ENCODE measurements at regions not wholly inside any gene's neighbourhood (a gene's known extent, or its start where the extent isn't known, plus 50 kb on each side); places are given as distances from the start of the nearest gene placed in this dataset.
"Not testable (repeated sequence)": the region's sequence is repeated elsewhere in the genome, so short reads cannot be mapped to it uniquely, and the experiment has no call there.

DNA sequence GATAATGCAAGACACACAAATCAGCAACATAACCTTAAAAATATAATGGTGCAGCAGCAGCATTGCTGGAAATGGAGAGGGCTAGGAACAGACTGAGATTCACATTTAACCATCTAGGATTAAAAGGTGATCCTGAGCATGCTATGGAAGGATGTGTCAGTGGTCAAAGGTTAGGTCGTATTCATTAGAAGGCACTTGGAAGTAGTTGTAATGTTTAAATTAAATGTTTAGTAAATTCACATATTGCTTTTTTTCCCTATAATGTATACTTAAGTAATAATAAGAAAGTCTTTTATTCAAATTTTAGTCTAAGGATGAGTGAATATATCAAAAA, 368.6 kb upstream of the PDE3A start:
- no peak for DNase-seq

DNA sequence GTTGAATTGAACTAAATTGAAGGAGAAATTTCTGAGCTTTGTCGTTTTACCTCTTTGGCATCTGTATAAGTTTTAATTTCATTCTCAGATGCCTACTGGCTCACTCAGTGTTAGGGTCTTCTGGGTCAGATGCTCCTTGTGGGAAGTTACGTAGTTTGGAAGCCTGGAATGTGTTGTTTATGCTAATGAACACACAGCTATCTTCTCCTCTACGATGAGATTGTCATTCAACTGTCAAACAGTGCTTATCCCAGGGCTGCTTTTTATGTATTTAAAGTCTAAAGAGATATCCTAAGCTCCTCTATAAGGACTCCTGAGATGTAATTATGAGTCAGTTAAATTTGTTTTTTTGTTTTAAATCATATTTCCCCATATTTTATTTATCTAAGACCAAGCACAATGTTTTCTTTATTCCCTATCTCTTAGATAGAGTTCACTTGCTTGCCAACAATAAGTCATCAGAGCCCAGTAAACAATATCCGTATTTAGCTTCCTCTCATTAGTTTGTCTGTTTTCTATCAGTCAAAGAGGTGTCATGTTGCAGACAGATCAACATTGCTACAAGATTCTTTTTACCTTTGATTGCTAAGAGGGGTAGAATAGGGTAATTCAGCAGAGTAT, 368.0 kb upstream of the PDE3A start:
- DNase-seq: no peak

DNA sequence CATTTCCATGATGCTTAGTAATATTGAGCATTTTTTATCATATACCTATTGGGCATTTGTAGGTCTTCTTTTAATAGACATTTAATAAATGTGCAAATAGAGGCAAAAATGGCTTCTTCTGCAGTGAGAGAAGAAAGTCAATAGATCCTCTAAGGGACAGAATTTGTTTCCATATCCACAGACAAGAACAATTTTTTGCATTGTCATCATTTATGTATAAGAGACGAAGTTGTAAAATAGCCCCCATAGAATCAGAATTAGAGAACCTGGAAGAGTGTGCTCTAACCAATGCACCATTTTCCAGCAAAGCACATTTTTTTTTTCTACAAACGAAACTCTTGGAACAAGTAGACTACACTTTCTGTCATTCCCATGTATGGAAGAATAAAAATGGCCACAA, 365.1 kb upstream of the PDE3A start:
- no peak for DNase-seq

DNA sequence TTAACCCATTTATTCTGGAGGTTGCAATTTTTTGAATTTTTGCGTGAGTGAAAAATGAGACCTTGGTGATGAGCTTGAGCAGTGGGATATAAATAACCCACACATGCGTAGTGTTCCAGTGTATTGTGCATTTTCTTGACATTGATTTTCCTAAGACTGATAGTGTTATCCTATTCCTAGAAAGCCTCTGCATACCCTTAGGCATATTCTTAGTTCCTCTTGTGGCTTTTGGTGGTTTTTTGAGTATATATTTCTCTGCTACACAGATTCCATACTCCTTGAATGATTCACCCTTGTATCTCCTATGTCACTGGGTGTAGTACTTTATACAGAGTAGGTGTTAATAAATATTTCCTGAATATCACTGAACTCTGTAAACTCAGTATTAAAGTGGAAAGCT, 363.4 kb upstream of the PDE3A start:
- no peak for DNase-seq

DNA sequence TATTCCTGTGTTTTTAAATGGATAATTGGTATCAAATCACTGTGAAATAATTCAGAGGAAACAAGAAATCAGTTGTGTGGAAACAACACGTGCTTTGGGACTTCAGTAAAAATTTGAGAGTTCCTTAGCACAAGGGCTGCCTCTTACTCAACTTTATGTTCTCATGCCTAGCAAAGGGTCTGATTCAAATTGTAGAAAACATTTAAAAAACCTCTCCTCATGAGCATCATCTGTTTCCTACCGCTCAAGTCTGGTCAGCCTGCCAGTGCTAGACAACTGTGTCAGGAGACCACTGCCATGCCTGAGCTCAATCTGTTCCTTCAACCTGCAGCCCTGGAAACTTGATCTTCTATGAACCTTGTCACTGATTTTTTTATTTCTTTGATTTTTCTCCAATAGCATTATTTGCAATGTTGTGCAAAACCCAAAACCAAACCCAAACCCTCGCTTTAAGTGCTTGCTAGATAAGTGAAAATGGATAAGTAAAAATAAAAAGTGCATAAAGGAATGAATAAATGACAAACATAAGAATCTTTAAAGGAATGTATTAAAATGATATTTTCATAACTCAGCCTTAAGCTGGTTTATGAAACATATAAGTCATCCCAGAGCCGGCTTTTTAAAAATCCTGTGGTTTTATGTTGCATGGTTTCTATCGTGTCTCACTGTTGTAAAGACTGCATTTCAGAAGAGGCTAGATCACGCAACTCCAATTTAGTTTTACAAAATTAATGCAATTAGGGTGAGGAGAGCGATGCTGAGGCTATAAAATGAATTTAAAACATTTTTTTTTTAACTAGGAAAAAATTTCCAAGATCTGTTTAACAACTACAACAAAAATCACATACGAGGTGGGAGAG, 361.2 kb upstream of the PDE3A start:
- no peak for DNase-seq

DNA sequence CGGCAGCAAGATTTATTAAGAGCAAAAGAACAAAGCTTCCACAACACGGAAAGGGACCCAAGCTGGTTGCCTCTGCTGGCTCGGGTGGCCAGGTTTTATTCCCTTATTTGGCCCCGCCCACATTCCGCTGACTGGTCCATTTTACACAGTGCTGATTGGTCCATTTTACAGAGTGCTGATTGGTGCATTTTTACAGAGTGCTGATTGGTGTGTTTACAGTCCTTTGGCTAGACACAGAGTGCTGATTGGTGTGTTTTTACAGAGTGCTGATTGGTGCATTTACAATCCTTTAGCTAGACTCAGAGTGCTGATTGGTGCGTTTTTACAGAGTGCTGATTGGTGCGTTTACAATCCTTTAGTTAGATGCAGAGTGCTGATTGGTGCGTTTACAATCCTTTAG, 358.4 kb upstream of the PDE3A start:
- not testable (repeated sequence) for DNase-seq

DNA sequence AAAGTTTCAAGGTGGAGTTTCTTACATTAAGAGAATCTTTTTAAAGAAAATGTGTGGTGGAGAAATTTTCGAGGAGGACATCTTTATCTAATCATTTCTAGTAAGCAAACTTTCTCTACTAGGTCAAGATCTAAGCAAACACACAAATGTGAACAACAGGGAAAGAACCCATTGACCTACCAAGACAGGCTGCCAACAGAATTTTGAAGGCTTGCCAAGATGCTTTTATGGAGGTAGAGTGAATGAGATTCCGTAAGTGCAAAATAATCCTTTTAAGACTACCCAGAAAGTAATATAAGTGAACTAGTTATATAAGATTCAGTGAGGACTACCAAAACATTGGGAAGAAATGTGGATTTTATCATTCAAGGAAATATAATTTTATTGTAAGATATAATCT, 357.1 kb upstream of the PDE3A start:
- peak; percentile 6 for DNase-seq

DNA sequence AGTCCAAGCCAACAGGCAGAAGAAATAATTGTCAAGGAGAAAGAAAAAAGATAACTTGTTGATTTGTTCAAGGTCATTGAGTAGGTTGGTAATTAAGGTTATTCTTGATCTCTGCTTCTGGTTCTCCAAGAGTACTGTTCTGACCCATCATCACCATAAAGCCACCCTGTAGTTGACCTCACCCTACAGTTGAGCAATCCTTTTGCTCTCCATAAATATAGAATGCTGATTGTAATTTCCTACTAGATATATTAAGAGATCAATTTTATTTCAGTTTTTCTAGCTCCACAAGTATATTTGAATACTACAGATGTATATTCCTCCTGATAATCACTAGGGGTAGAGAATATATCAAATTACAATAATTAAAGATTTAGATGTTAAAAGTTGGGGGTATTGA, 350.5 kb upstream of the PDE3A start:
- no peak for DNase-seq

DNA sequence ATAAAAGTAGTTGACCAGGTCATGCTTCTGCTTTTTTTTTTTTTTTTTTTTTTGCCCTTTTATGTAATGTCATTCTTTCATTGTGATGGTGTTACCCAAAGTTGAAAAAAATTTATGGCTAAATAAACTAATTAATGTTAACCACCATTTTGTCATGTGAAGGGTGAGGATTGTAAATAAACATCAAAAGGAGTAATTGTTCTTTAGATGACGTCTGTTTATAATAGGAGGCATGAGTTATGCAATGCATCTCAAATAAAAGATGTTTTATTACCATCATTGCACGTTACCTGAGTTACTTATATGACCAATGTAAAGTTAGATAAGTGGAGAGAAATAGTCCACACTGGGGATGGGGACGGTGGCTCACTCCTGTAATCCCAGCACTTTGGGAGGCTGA, 349.9 kb upstream of the PDE3A start:
- DNase-seq: peak; percentile 24

DNA sequence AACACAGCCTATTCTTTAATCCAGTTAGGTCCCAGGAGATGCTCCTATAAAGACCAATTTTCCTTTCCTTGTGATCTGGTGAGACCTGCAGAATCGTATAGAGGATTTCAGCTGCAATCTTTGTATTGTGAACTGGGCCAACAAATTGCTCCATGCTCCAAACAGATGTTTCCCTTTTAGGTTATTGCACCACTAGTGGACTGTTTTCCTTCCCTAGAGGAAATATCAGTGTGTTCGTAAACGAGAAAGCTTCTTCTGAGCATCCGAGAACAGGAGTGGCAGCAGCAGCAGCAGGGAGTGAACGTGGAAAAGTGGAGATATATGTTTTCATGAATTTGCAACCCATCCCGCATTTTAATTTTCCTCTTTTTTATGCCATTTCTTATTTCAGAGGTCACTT, 344.1 kb upstream of the PDE3A start:
- no peak for DNase-seq

DNA sequence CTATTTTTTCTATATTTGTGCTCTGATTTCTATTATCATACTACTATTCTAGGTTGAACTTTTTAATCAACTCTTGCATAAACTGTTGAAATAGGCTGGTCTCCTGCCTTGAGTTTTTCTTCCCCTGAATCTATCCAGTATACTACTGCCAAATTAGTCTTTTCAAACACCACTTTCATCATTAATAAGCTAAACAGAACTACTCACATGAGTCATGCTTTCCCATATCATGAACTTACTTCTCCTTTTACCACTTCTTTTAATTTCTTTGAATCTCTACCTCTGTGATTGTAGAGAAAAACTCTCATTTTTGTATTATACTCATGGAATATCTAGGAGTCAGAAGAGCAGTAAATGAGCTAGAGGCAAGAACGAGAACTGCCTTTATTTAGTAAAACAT, 340.3 kb upstream of the PDE3A start:
- DNase-seq: no peak

DNA sequence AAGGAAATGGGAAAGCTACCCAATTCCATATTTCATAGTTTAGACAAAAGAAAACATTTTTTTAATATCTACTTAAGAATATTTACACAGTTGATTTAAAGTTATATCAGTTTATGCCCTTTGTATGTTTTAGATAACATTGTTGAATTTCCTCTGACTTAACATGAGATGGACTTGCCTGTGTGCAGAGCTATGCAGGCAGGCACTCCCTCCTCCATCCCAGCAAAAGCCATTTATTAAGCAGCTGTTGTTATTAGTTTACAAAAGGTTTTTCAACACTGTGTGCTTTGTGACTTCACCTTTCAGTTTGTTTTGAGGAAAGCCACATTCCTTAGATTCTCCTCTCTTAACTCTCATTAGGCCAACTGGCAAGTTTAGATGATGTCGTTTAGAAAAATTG, 337.5 kb upstream of the PDE3A start:
- no peak for DNase-seq

DNA sequence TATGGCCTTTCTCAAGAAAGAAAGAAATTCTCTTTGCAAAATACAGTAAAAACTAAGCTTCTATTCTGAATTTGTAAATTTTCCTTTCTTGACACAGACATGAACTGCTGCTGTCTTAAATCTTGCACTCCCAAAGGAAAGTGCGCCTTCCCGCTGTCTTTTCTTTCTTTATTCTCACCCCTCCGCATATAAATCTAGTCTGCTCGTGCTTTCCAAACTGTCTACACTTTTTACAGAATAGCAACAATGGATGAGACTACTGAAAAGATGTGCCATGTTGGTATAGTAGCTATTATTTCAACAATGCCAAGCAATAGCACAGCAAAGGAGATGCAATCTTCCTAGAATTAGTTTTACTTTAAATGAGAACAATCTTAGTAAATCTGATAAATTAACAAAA, 328.8 kb upstream of the PDE3A start:
- no peak for DNase-seq

DNA sequence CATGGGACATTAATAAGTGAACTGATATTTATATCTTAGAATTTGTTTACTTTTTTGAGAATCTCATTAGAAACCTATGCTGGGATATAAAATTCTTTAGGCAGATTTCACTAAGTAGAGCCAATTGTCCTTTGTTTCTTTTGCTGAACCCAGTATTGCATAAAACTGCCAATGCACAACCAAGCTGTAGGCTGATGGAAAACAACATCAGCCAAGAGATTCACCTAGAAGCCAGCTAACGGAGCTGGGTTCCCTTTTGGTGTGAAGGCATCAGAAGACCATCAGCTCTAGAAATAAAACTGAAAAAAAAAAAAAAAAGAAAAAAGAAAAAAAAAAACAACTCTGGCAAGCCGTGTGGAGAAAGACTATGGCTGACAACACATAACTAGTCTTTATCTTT, 328.2 kb upstream of the PDE3A start:
- DNase-seq: no peak

DNA sequence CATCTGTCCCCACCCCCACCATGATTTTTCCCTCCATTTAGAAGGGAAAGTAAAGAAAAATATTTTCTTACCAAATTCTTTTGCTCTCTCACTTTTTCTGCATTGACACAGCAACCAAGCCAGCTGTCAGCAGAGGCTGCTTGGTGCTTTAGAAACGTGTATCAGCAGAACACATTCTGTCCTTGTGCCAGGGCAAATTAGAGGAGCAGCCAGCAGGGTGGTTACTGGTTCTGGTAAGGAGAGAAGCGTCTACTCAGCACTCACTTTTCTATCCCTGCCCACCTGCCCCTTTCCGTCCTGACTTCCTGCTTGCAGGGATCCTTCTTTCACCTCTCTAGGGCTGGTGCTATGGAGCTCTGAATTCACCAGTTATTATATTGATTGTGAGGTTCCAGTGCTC, 327.5 kb upstream of the PDE3A start:
- no peak for DNase-seq

DNA sequence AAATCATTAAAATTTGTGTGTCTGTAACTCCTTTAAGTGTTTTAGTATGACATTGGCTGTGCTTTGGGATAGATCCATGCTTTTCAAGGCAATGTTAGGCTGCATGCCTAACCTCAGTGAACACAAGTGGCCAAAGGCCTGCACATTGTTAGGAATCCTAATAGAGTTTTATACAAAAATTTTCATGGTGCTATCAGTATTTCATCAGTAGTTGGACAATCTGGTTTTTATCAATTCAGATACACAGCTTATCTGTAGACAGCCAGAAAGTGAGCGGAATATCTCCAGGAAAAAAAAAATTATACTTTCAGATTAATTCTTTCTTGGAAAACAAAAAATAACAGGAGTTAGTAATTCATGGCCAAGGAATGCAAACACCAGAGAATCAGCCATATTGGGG, 324.0 kb upstream of the PDE3A start:
- DNase-seq: no peak

DNA sequence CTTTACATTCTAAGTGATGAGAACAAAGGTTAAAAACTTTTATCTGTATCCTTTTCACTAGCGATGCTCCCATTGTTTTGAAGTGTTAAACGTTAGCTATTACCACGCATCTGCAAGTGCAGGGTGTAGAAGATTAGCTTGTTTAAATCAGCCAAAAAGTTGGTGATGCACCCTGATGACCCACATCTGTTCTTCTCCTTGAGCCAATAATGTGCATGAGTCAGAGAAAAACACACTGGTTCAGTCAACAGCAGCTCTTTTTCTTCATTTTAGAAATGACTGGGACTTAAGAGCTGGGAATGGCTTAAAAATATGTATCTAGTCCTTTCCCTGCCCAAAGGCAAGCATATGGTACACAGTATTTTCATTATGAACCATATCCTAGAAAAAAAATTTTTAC, 323.5 kb upstream of the PDE3A start:
- DNase-seq: no peak

DNA sequence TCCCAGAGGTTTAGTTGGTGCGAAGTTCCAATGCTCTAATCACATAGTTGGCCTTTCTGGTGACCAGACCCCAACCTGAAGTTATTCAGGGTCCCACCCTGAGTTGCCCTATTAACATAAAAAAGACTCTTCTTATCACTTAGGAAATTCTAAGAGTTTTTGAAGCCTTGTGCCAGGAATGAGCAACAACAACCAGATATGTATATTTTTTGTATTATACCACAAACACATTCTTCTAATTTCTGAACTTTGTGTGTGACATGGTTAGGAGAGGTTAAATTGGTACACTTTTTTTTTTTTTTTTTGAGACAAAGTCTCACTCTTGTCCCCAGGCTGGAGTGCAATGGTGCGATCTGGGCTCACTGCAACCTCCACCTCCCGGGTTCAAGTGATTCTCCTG, 320.4 kb upstream of the PDE3A start:
- no peak for DNase-seq

DNA sequence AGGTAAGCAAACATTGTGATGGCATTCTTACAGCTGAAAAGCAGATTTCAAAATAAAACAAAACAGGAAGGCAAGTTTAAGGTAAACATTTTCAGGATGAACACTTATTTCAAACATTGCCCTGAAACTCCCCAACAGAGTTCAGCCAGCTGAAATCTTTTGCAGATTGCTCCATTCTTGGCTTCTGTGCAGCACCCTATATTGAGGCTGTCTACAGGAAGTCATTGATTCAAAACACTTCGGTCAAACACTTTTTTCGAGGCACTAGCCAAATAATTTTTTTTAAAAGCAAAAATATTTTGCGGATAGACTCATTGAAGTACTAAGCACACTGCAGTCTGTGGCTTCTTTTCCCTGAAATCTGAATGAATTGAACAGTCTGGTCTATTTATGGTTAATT, 318.1 kb upstream of the PDE3A start:
- no peak for DNase-seq

DNA sequence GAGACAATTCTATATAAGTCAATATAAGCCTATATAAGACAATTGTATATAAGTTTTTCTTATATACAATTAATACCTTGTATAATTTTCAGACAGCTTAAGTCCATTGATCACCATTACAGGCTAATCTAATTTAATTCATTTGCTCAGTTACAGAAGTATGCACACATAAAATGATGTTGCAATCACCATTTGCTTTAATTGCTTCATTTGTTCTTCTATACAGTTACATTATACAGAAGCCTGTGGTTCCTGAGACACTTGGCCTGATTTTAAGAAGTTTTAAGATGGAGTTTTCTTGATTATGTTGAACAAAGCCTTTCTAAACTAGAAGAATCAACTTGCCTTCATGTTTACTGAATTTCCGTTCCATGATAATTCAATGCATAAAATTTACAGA, 314.6 kb upstream of the PDE3A start:
- DNase-seq: no peak

DNA sequence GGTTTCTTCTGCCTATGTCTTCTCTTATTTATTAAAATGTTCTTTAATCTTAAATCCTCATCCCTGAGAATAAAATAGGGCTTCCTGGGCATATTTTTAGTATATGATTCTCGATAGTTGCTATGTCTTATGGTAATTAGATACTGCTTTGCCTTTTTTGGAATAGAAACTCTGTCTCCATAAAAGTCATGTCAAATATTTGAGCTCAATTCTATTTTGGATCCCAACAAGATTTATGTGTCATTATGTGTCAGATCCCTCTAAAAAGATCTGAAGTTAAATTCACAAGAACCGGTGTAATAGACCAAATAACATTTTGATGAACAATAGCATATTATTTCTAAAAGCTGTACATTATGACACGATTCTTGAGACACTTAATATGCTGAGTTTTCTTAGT, 312.5 kb upstream of the PDE3A start:
- DNase-seq: no peak

DNA sequence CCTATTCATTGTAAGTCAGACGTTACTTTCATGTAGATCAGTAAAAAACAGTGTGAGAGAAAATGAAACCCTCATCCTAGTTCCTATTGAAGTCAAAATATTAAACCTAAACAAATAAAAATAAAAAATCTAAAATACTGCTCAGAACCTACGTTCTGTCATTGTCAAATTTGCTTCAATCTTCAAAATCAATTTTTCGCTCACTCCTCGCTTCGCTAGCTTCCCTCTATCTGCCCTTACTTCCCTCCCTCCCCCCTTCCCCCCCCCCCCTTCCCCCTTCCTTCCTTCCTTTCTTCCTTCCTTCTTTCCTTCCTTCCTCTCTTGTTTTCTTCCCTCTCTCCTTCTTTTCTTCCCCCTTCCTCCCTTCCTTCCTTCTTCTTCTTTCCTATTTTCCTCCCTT, 310.9 kb upstream of the PDE3A start:
- no peak for DNase-seq

DNA sequence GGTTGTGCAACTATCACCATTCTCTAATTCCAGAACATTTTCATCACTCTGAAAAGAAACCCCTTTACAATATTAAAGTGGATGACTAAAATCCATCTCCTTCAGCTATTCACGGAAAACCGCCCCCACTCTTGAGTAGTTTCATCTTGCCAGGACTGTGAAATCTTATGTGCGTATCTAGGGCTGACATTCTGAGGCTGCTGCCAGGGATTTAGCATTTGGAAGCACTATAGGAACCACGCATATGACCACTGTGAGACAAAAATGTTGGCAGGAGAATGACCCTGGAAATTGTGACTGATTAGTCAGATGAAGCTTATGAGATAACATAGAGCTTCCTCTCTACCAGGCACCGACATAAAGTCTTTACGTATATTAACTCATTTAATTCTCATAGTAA, 305.2 kb upstream of the PDE3A start:
- DNase-seq: no peak

DNA sequence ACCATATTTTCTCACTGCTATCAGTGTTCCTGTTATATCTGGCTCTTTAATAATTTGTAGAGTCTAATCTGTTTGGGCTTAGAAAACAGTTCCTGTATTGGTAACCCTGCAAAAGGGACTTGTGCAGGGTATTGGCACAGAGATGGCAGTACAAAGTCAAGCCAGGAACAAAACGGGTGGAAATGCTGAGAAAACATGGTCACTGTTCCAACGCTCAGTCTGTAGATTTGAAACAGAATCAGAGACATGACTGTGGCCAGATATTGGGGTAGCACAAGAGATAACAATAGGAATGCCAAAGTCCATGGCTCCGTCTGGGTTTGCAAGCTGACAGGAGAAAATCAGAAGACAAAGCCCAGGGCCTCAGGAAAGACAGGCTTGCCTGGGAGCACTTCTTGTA, 290.7 kb upstream of the PDE3A start:
- DNase-seq: no peak

DNA sequence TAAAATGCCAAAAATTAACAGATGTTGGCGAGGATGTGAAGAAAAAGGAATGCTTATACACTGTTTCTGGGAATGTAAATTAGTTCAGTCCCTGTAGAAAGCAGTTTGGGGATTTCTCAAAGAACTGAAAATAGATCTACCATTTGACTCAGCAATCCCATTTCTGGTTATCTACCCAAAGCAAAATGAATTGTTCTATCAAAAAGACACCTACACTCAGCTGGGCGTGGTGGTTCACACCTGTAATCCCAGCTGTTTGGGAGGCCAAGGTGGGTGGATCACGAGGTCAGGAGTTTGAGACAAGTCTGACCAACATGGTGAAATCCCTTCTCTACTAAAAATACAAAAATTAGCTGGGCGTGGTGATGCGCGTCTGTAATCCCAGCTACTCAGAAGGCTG, 279.3 kb upstream of the PDE3A start:
- DNase-seq: no peak
